GF-D8 (cell line): ENCODE measurements at regions not wholly inside any gene's neighbourhood (a gene's known extent, or its start where the extent isn't known, plus 50 kb on each side); places are given as distances from the start of the nearest gene placed in this dataset.
"Not testable (repeated sequence)": the region's sequence is repeated elsewhere in the genome, so short reads cannot be mapped to it uniquely, and the experiment has no call there.

Experiments
- DNase-seq: peaks from one replicate; lab custom pipeline; 2025; lab: John Stamatoyannopoulos, UW

- no peak for DNase-seq
Observed at GRCh38 chr2:12543076-12543977, 173.4 kb upstream of the TRIB2 start.

- DNase-seq = no peak
Observed at GRCh38 chr2:12543978-12544558, 172.7 kb upstream of the TRIB2 start.

- DNase-seq = no peak
Observed at GRCh38 chr2:12547566-12548170, 169.1 kb upstream of the TRIB2 start.

- no peak for DNase-seq
Observed at GRCh38 chr2:12548906-12549305, 167.8 kb upstream of the TRIB2 start.

- DNase-seq = no peak
Observed at GRCh38 chr2:12549641-12550040, 167.1 kb upstream of the TRIB2 start.

- no peak for DNase-seq
Observed at GRCh38 chr2:12552092-12552491, 164.6 kb upstream of the TRIB2 start.

GRCh38 chr2:12554224-12555011 lies 162.3 kb upstream of the TRIB2 start:
- no peak for DNase-seq

GRCh38 chr2:12555012-12555645 lies 161.6 kb upstream of the TRIB2 start:
- DNase-seq = no peak

GRCh38 chr2:12556762-12557161 lies 160.0 kb upstream of the TRIB2 start:
- no peak for DNase-seq

- DNase-seq = no peak
Observed at GRCh38 chr2:12557688-12558087, 159.0 kb upstream of the TRIB2 start.

GRCh38 chr2:12558519-12558918 lies 158.2 kb upstream of the TRIB2 start:
- no peak for DNase-seq

GRCh38 chr2:12560618-12561017 lies 156.1 kb upstream of the TRIB2 start:
- no peak for DNase-seq

GRCh38 chr2:12567411-12567810 lies 149.3 kb upstream of the TRIB2 start:
- no peak for DNase-seq

- DNase-seq = not testable (repeated sequence)
Observed at GRCh38 chr2:12569510-12569909, 147.2 kb upstream of the TRIB2 start.

GRCh38 chr2:12569929-12570328 lies 146.8 kb upstream of the TRIB2 start:
- DNase-seq = not testable (repeated sequence)

GRCh38 chr2:12577091-12577490 lies 139.6 kb upstream of the TRIB2 start:
- DNase-seq = no peak

- no peak for DNase-seq
Observed at GRCh38 chr2:12577567-12578253, 139.0 kb upstream of the TRIB2 start.

GRCh38 chr2:12579018-12579417 lies 137.7 kb upstream of the TRIB2 start:
- no peak for DNase-seq

GRCh38 chr2:12584338-12584737 lies 132.4 kb upstream of the TRIB2 start:
- no peak for DNase-seq

GRCh38 chr2:12585784-12586183 lies 131.0 kb upstream of the TRIB2 start:
- no peak for DNase-seq

GRCh38 chr2:12587228-12587627 lies 129.5 kb upstream of the TRIB2 start:
- DNase-seq = no peak
